ENCODE measurements at regions not wholly inside any gene's neighbourhood (a gene's known extent, or its start where the extent isn't known, plus 50 kb on each side); places are given as distances from the start of the nearest gene placed in this dataset.

- Histone ChIP-seq H3K4me1 (ENCODE audit: insufficient read depth) (no peaks in the 10 kb centered on the region), H3K36me3 (no peaks in the 10 kb centered on the region), H3K9me3 (no peaks in the 10 kb centered on the region), H3K27ac (no peak overlapping the region), H3K27me3 (no peaks in the 10 kb centered on the region), H3K4me3 (no peak overlapping the region)
- intact Hi-C loops (cut with DNase I), result no loop called here
- 63 to 76% (median 75%) methylated on average over 1 of the region's 1 CpG for WGBS, 3 donors
- DNase-seq, result no peak
- TF ChIP-seq CTCF (IDR thresholded peaks at IDR 0.05), result no peak
- no peak for TF ChIP-seq EP300 (IDR thresholded peaks at IDR 0.05)
- TF ChIP-seq POLR2A (IDR thresholded peaks at IDR 0.05), result no peak
Measured at GRCh38 chr18:53701697-53702096, 522.8 kb downstream of the MBD2 start.

- WGBS, 3 donors, result 7 to 8% (median 8%) methylated on average over 2 of the region's 2 CpGs
- TF ChIP-seq POLR2A (IDR thresholded peaks at IDR 0.05), result no peak
- TF ChIP-seq EP300 (IDR thresholded peaks at IDR 0.05), result no peak
- no peak for TF ChIP-seq CTCF (IDR thresholded peaks at IDR 0.05)
- H3K9me3 ChIP-seq, result no peaks in the 10 kb centered on the region
- H3K4me1 ChIP-seq (ENCODE audit: insufficient read depth), result no peaks in the 10 kb centered on the region
- no peaks in the 10 kb centered on the region for H3K36me3 ChIP-seq
- no peak overlapping the region for H3K4me3 ChIP-seq
- no peaks in the 10 kb centered on the region for H3K27me3 ChIP-seq
- intact Hi-C loops (cut with DNase I), result no loop called here
- no peak overlapping the region for H3K27ac ChIP-seq
- no peak for DNase-seq
Measured at GRCh38 chr18:53698907-53699306, 525.6 kb downstream of the MBD2 start.

GRCh38 chr18:53689886-53690285, 534.6 kb downstream of the MBD2 start:
- TF ChIP-seq POLR2A (IDR thresholded peaks at IDR 0.05) (no peak), EP300 (IDR thresholded peaks at IDR 0.05) (no peak), CTCF (IDR thresholded peaks at IDR 0.05) (no peak)
- H3K9me3 ChIP-seq, result no peaks in the 10 kb centered on the region
- H3K27me3 ChIP-seq, result no peaks in the 10 kb centered on the region
- WGBS, 3 donors, result 87 to 95% (median 94%) methylated on average over 2 of the region's 2 CpGs
- DNase-seq, result no peak
- no peak overlapping the region for H3K4me3 ChIP-seq
- intact Hi-C loops (cut with DNase I), result no loop called here
- no peaks in the 10 kb centered on the region for H3K4me1 ChIP-seq (ENCODE audit: insufficient read depth)
- no peak overlapping the region for H3K27ac ChIP-seq
- H3K36me3 ChIP-seq, result no peaks in the 10 kb centered on the region

- Histone ChIP-seq H3K27ac (no peak overlapping the region), H3K36me3 (no peaks in the 10 kb centered on the region), H3K4me3 (no peak overlapping the region), H3K4me1 (ENCODE audit: insufficient read depth) (no peaks in the 10 kb centered on the region), H3K9me3 (no peaks in the 10 kb centered on the region), H3K27me3 (no peaks in the 10 kb centered on the region)
- no peak for DNase-seq
- no peak for TF ChIP-seq EP300 (IDR thresholded peaks at IDR 0.05)
- no peak for TF ChIP-seq POLR2A (IDR thresholded peaks at IDR 0.05)
- no peak for TF ChIP-seq CTCF (IDR thresholded peaks at IDR 0.05)
- intact Hi-C loops (cut with DNase I), result no loop called here
- 82 to 92% (median 92%) methylated on average over 4 of the region's 4 CpGs for WGBS, 3 donors
Measured at GRCh38 chr18:53686965-53687364, 537.5 kb downstream of the MBD2 start.

- Histone ChIP-seq H3K36me3 (no peaks in the 10 kb centered on the region), H3K4me3 (no peak overlapping the region), H3K27ac (no peak overlapping the region), H3K9me3 (no peaks in the 10 kb centered on the region), H3K27me3 (no peaks in the 10 kb centered on the region), H3K4me1 (ENCODE audit: insufficient read depth) (no peaks in the 10 kb centered on the region)
- TF ChIP-seq EP300 (IDR thresholded peaks at IDR 0.05) (no peak), CTCF (IDR thresholded peaks at IDR 0.05) (no peak), POLR2A (IDR thresholded peaks at IDR 0.05) (no peak)
- intact Hi-C loops (cut with DNase I), result no loop called here
- 47 to 63% (median 47%) methylated on average over 2 of the region's 2 CpGs for WGBS, 3 donors
- no peak for DNase-seq
Measured at GRCh38 chr18:53682796-53683195, 541.7 kb downstream of the MBD2 start.

All from ovary (tissue), 7 donors.